Fibroblast of lung (primary cell): ENCODE measurements at regions not wholly inside any gene's neighbourhood (a gene's known extent, or its start where the extent isn't known, plus 50 kb on each side); places are given as distances from the start of the nearest gene placed in this dataset.

Experiments used
- CTCF ChIP-seq, 2 donors: IDR thresholded peaks in 1 of 2; conservative IDR thresholded peaks in 1 of 2; 1 replicate in 1 of 2; 2 replicates in 1 of 2; pipeline ENCODE4 v1.5.1; 2011 to 2012; ENCODE audit warnings: low read length in 2 of 2, control low read depth in 1 of 2, inconsistent platforms in 1 of 2, low read depth in 1 of 2, mild to moderate bottlenecking in 1 of 2
- EZH2 ChIP-seq: IDR thresholded peaks from 2 replicates; pipeline ENCODE4 v1.5.1; 2012; ENCODE audit warnings: low read length, control low read depth, mild to moderate bottlenecking; ENCODE audit errors: missing control alignments

DNA sequence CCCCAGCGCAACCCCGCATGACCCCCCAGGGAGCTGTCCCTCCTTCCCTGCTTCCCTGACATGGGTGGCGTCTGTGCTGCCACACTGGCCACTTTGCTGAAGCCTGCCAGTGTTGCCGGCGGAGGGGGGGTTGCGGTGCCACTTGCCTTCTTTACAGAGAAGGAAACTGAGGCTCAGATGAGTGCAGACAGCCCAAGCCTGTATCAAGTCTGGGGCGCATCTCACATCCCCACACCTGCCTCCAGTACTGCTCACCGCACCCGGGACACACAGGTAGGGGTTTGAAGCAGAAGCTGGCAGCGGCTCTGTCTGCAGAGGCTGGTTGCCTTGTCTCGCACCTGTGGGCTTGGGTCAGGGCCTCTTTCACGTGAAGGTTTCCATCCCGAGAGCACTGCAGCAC, 104.7 kb upstream of the RTL1 start:
- TF ChIP-seq CTCF (conservative IDR thresholded peaks at IDR 0.05 in 1 of 2, IDR thresholded peaks at IDR 0.05 in 1 of 2; ENCODE audit: low read depth in 1 of 2, low read length in 2 of 2) = no peak
- no peak for TF ChIP-seq EZH2
